ENCODE measurements at regions not wholly inside any gene's neighbourhood (a gene's known extent, or its start where the extent isn't known, plus 50 kb on each side); places are given as distances from the start of the nearest gene placed in this dataset.
A peak's percentile ranks its signal among the peaks of the same experiment; 100 is the strongest.

- DNase-seq: peak; percentile 31
These were observed 122.0 kb downstream of the OLFM4 start for GRCh38 chr13:53150568-53150967.

- peak; percentile 92 for DNase-seq
These were observed 122.9 kb downstream of the OLFM4 start for GRCh38 chr13:53151336-53152056.

GRCh38 chr13:53152057-53152421 lies 123.4 kb downstream of the OLFM4 start:
- no peak for DNase-seq

GRCh38 chr13:53158201-53158600 lies 129.6 kb downstream of the OLFM4 start:
- DNase-seq: no peak

GRCh38 chr13:53159431-53159830 lies 130.8 kb downstream of the OLFM4 start:
- peak; percentile 46 for DNase-seq

GRCh38 chr13:53160211-53160610 lies 131.6 kb downstream of the OLFM4 start:
- no peak for DNase-seq

- DNase-seq: no peak
These were observed 132.6 kb downstream of the OLFM4 start for GRCh38 chr13:53161251-53161650.

GRCh38 chr13:53165261-53165660 lies 136.6 kb downstream of the OLFM4 start:
- no peak for DNase-seq

- DNase-seq: no peak
These were observed 138.9 kb downstream of the OLFM4 start for GRCh38 chr13:53167561-53167960.

GRCh38 chr13:53170910-53171309 lies 142.3 kb downstream of the OLFM4 start:
- DNase-seq: no peak

- DNase-seq: no peak
These were observed 145.9 kb downstream of the OLFM4 start for GRCh38 chr13:53174545-53174944.

GRCh38 chr13:53180684-53181083 lies 152.1 kb downstream of the OLFM4 start:
- DNase-seq: no peak

- DNase-seq: no peak
These were observed 154.1 kb downstream of the OLFM4 start for GRCh38 chr13:53182724-53183123.

- no peak for DNase-seq
These were observed 159.5 kb downstream of the OLFM4 start for GRCh38 chr13:53188120-53188519.

GRCh38 chr13:53189162-53189561 lies 160.5 kb downstream of the OLFM4 start:
- peak; percentile 38 for DNase-seq

GRCh38 chr13:53191091-53191490 lies 162.5 kb downstream of the OLFM4 start:
- DNase-seq: peak; percentile 34

GRCh38 chr13:53197424-53197823 lies 168.8 kb downstream of the OLFM4 start:
- no peak for DNase-seq

GRCh38 chr13:53198017-53198416 lies 169.4 kb downstream of the OLFM4 start:
- DNase-seq: peak; percentile 39

GRCh38 chr13:53198736-53199135 lies 170.1 kb downstream of the OLFM4 start:
- no peak for DNase-seq

- no peak for DNase-seq
These were observed 171.5 kb downstream of the OLFM4 start for GRCh38 chr13:53200075-53200474.

- DNase-seq: no peak
These were observed 172.2 kb downstream of the OLFM4 start for GRCh38 chr13:53200498-53201453.

- DNase-seq: peak; percentile 88
These were observed 173.0 kb downstream of the OLFM4 start for GRCh38 chr13:53201454-53202225.

- peak; percentile 17 for DNase-seq
These were observed 176.0 kb downstream of the OLFM4 start for GRCh38 chr13:53204598-53204997.
